Retina (tissue), 1 donor: ENCODE measurements at regions not wholly inside any gene's neighbourhood (a gene's known extent, or its start where the extent isn't known, plus 50 kb on each side); places are given as distances from the start of the nearest gene placed in this dataset.

ENCODE experiments used
- DNase-seq: peaks from one replicate; pipeline ENCODE4 v3.0.0-alpha.2; 2016

GRCh38 chr9:88933607-88934379 is 57.5 kb upstream of the S1PR3 start:
- no peak for DNase-seq

GRCh38 chr9:88934876-88935535 is 56.3 kb upstream of the S1PR3 start:
- peak; percentile 39 for DNase-seq

GRCh38 chr9:88936132-88936531 is 55.1 kb upstream of the S1PR3 start:
- no peak for DNase-seq

- no peak for DNase-seq
Measured at GRCh38 chr9:88936668-88937067, 54.6 kb upstream of the S1PR3 start.

- DNase-seq: no peak
Measured at GRCh38 chr9:88937248-88937647, 54.0 kb upstream of the S1PR3 start.

- DNase-seq: no peak
Measured at GRCh38 chr9:88938189-88938588, 53.1 kb upstream of the S1PR3 start.
